D721Med (cell line): ENCODE measurements at regions not wholly inside any gene's neighbourhood (a gene's known extent, or its start where the extent isn't known, plus 50 kb on each side); places are given as distances from the start of the nearest gene placed in this dataset.

Experiments used
- DNase-seq: peaks from one replicate; pipeline ENCODE4 v3.0.0; 2011; ENCODE audit warnings: low spot score; ENCODE audit not compliant: insufficient read length
- FAIRE-seq: peaks from 2 replicates; lab custom pipeline; 2011; peaks lifted over from hg19 to GRCh38; lab: Jason Lieb, UNC
- TF ChIP-seq, protein P1 (sequence below): IDR thresholded peaks from 2 replicates; pipeline ENCODE4 v1.5.1; 2012; ENCODE audit warnings: mild to moderate bottlenecking, control low read depth; ENCODE audit not compliant: insufficient read depth; ENCODE audit errors: missing control alignments

- no peak for DNase-seq
- TF ChIP-seq, protein P1, sequence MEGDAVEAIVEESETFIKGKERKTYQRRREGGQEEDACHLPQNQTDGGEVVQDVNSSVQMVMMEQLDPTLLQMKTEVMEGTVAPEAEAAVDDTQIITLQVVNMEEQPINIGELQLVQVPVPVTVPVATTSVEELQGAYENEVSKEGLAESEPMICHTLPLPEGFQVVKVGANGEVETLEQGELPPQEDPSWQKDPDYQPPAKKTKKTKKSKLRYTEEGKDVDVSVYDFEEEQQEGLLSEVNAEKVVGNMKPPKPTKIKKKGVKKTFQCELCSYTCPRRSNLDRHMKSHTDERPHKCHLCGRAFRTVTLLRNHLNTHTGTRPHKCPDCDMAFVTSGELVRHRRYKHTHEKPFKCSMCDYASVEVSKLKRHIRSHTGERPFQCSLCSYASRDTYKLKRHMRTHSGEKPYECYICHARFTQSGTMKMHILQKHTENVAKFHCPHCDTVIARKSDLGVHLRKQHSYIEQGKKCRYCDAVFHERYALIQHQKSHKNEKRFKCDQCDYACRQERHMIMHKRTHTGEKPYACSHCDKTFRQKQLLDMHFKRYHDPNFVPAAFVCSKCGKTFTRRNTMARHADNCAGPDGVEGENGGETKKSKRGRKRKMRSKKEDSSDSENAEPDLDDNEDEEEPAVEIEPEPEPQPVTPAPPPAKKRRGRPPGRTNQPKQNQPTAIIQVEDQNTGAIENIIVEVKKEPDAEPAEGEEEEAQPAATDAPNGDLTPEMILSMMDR = no peak
- no peak for FAIRE-seq
These were observed 1239.3 kb upstream of the GJE1 start for GRCh38 chr6:140893432-140893831.

DNA sequence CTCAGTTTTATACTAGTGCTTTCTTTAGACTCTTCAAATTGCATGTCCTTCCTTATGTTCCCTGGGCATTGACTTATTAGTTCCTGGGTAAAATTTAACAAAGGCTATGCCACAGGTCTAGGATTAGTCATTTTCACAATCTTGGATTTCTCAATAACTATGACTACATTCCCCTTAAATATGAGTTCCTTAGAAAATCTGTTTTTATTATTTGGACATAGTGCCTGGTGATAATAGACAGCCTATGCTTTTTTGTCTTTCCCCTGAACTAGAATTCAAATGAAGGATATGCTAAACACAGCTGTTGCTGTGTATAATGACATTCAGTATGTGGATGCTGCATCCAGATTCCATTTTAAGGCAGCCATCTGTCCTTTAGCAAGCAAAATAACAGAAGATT is 1252.8 kb upstream of the GJE1 start:
- TF ChIP-seq, protein P1 = no peak
- DNase-seq (no peak), FAIRE-seq (no peak)

- DNase-seq (no peak), FAIRE-seq (no peak)
- TF ChIP-seq, protein P1 = no peak
These were observed 1258.7 kb upstream of the GJE1 start for GRCh38 chr6:140874066-140874465.

DNA sequence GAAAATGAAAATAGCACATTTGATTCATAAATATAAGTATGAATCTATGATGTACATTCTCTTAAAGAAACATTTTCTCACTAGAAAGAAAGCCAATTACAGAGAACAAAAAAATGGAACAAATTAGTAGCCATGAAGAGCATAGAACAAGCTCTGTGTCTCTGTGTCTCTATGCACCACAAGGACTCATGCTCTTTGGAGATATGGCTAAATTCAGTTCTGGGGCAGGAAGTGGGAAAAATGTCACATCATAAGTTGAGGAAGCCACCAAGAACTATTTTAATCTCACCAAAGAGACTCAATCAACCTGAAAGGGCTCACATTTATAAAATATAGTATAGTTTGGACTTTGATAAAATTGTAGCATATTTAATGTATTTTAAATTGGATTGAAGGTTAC is 1259.8 kb upstream of the GJE1 start:
- no peak for FAIRE-seq
- no peak for DNase-seq
- TF ChIP-seq, protein P1 = no peak

- DNase-seq (no peak), FAIRE-seq (no peak)
- TF ChIP-seq, protein P1 = no peak
These were observed 1260.8 kb upstream of the GJE1 start for GRCh38 chr6:140871911-140872310.

- TF ChIP-seq, protein P1 = no peak
- DNase-seq (no peak), FAIRE-seq (no peak)
These were observed 1265.4 kb upstream of the GJE1 start for GRCh38 chr6:140867336-140867735.

DNA sequence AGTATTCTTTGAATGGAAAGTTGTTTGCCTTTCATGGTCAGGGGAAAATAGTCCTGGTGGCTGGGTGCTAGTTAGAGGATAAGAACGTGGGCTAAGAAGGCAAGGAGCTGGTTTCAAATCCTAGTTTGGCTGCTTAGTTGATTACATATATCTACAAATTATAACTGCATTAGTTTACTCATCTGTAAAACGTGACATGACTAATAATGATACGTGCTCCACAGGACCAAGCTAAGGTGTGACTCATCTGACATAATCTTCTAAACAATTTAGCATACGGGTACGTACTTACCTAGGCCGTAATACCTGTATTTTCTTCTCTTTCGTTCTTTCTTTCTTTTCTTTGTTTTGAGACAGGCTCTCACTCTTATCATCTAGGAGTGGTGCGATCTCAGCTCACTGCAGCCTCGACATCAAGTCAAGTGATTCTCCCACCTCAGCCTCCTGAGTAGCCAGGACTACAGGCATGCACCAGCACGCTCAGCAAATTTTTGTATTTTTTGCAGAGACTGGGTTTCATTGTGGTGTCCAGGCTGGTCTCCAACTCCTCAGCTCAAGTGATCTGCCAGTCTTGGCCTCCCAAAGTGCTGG is 1274.2 kb upstream of the GJE1 start:
- DNase-seq = no peak
- FAIRE-seq = no peak

More for the DNA sequence above, 1274.2 kb upstream of the GJE1 start:
- TF ChIP-seq, protein P1 = no peak
